ENCODE measurements at regions not wholly inside any gene's neighbourhood (a gene's known extent, or its start where the extent isn't known, plus 50 kb on each side); places are given as distances from the start of the nearest gene placed in this dataset.
"Not testable (repeated sequence)": the region's sequence is repeated elsewhere in the genome, so short reads cannot be mapped to it uniquely, and the experiment has no call there.

DNA sequence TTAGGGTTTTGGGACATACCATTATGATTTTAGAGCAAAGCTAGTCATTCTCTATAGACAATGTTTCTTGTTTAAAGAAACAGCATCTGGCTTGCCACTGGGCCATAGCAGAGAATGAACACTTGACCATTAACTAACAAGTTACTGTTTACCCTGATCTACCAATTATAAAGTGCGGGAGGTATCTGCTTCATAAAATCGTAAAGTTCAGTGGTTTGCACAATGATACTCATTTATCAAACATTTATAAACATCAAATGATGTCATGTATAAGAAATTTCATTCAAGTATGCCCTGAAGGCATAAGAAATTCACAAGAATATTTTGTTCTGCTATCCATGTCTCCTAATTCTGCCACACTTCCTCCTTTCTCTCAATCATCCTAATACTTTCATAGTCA, 139.2 kb downstream of the PCDH20 start:
- Histone ChIP-seq H3K4me3 (no peak overlapping the region), H3K9me3 (no peaks in the 10 kb centered on the region), H3K36me3 (no peaks in the 10 kb centered on the region), H3K4me1 (no peaks in the 10 kb centered on the region), H3K27me3 (no peaks in the 10 kb centered on the region), H3K27ac (no peak overlapping the region)
- 59% methylated on average over 2 of the region's 2 CpGs for WGBS (ENCODE audit: insufficient coverage, low coverage, low lambda C conversion rate, missing lambda C conversion rate)
- intact Hi-C loops (cut with DNase I): no loop called here
- TF ChIP-seq POLR2A (IDR thresholded peaks at IDR 0.05): no peak
- DNase-seq (no peak), ATAC-seq (no peak)

DNA sequence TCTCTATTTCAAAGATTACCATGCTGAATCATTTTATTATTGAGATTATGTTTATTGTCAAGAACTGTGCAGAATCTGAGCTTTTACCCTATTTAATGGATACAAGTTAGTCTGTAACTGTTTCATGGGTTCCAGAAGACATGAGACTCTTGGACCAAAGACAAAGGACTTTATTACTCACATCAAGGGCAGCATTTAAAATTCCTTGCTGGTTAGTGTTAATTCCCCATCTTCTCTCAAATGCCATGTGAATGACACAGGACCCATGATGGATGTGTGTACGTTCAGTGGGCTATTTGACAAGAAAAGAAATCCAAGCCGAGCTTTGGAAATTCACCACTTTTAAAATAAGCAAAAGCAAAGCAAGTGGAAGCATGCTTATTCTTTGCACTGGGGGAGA, 139.9 kb downstream of the PCDH20 start:
- ATAC-seq: no peak
- intact Hi-C loops (cut with DNase I): no loop called here
- 29% methylated on average over 2 of the region's 2 CpGs for WGBS (ENCODE audit: insufficient coverage, low coverage, low lambda C conversion rate, missing lambda C conversion rate)

DNA sequence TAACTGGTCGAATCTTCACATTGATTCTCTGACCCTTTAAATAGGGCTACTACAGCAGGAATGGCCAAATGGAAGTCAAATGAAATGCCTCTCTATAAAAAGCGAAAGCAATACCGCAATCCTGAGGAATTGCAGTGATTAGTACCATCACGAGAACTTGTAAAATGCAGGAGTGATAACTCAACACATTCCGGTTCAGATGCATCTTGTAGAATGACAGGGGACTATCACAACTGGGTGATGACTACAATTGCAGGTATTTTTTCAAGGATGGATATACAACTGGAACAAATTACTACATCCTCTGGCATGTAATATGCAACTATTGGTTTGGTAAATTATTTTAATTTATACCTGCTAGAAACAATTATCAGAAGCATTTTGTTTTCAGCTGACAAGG, 140.4 kb downstream of the PCDH20 start:
- ATAC-seq: no peak
- no peaks in the 10 kb centered on the region for H3K4me1 ChIP-seq
- intact Hi-C loops (cut with DNase I): no loop called here
- WGBS (ENCODE audit: insufficient coverage, low coverage, low lambda C conversion rate, missing lambda C conversion rate): 51% methylated on average over 5 of the region's 5 CpGs
- no peak overlapping the region for H3K27ac ChIP-seq
- no peaks in the 10 kb centered on the region for H3K27me3 ChIP-seq
- TF ChIP-seq, protein P1, sequence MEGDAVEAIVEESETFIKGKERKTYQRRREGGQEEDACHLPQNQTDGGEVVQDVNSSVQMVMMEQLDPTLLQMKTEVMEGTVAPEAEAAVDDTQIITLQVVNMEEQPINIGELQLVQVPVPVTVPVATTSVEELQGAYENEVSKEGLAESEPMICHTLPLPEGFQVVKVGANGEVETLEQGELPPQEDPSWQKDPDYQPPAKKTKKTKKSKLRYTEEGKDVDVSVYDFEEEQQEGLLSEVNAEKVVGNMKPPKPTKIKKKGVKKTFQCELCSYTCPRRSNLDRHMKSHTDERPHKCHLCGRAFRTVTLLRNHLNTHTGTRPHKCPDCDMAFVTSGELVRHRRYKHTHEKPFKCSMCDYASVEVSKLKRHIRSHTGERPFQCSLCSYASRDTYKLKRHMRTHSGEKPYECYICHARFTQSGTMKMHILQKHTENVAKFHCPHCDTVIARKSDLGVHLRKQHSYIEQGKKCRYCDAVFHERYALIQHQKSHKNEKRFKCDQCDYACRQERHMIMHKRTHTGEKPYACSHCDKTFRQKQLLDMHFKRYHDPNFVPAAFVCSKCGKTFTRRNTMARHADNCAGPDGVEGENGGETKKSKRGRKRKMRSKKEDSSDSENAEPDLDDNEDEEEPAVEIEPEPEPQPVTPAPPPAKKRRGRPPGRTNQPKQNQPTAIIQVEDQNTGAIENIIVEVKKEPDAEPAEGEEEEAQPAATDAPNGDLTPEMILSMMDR (IDR thresholded peaks at IDR 0.05): no peak
- no peak for TF ChIP-seq POLR2A (IDR thresholded peaks at IDR 0.05)
- DNase-seq: no peak
- H3K36me3 ChIP-seq: no peaks in the 10 kb centered on the region
- no peak overlapping the region for H3K4me3 ChIP-seq
- no peaks in the 10 kb centered on the region for H3K9me3 ChIP-seq

More for the DNA sequence above, 139.9 kb downstream of the PCDH20 start:
- H3K27me3 ChIP-seq: no peaks in the 10 kb centered on the region
- DNase-seq: no peak
- H3K4me3 ChIP-seq: no peak overlapping the region
- TF ChIP-seq, protein P1 (IDR thresholded peaks at IDR 0.05): no peak
- no peak for TF ChIP-seq POLR2A (IDR thresholded peaks at IDR 0.05)
- H3K36me3 ChIP-seq: no peaks in the 10 kb centered on the region
- no peaks in the 10 kb centered on the region for H3K4me1 ChIP-seq
- H3K27ac ChIP-seq: no peak overlapping the region
- H3K9me3 ChIP-seq: no peaks in the 10 kb centered on the region

DNA sequence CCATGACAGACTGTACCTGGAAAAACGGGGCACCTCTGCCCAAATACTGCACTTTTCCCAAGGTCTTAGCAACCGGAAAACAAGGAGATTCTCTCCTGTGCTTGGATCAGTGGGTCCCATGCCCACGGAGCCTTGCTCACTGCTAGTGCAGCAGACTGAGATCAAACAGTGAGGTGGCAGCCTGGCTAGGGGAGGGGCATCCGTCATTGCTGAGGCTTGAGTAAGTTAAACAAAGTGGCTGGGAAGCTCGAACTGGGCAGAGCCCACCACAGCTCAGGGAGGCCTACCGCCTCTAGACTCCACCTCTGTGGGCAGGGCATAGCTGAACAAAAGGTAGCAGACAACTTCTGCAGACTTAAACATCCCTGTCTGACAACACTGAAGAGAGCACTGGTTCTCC, 148.8 kb downstream of the PCDH20 start:
- H3K9me3 ChIP-seq; H3K4me3 ChIP-seq; H3K27ac ChIP-seq; H3K27me3 ChIP-seq; intact Hi-C loops (cut with DNase I); DNase-seq; ATAC-seq; H3K4me1 ChIP-seq; H3K36me3 ChIP-seq: not testable (repeated sequence)
- 48% methylated on average over 2 of the region's 6 CpGs for WGBS (ENCODE audit: insufficient coverage, low coverage, low lambda C conversion rate, missing lambda C conversion rate)

DNA sequence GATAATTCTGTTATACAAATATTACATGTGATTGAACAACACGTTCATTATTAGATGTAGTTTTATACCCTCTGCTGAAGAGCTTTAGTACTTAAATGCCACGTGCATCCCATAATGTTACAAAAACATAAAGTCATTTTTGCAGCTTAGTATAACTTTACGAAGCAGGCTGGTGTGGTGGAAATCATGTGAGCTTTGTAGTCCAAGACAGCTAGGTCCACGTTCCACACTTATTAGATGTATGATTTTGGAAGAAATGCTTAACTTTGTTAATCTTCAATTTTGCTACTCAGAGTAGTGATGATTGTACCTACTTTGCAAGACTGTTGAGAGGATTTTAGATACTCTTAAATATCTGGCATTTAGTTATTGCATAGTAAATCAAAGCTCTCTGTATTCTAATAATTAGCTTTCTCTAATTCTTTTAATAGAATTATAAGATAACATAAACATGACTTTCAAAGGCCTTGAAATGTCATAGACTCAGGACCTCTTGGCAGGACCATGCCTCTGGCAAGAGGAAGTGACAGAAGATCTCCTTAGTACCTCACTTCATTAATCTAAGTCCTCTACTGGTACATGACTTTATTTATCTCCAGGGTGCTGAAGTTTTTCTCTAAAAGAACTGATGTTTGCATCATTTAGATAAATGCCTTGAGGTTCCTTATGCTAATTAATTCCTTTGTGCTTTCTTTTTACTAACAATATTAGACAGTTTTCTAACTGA, 153.7 kb downstream of the PCDH20 start:
- intact Hi-C loops (cut with DNase I): no loop called here
- no peaks in the 10 kb centered on the region for H3K4me1 ChIP-seq
- H3K27ac ChIP-seq: no peak overlapping the region
- ATAC-seq: no peak
- no peak overlapping the region for H3K4me3 ChIP-seq
- WGBS (ENCODE audit: insufficient coverage, low coverage, low lambda C conversion rate, missing lambda C conversion rate): 43% methylated on average over 4 of the region's 4 CpGs
- TF ChIP-seq POLR2A (IDR thresholded peaks at IDR 0.05): no peak
- TF ChIP-seq, protein P1 (IDR thresholded peaks at IDR 0.05): no peak
- H3K9me3 ChIP-seq: no peaks in the 10 kb centered on the region
- no peak for DNase-seq
- H3K27me3 ChIP-seq: no peaks in the 10 kb centered on the region
- H3K36me3 ChIP-seq: no peaks in the 10 kb centered on the region

DNA sequence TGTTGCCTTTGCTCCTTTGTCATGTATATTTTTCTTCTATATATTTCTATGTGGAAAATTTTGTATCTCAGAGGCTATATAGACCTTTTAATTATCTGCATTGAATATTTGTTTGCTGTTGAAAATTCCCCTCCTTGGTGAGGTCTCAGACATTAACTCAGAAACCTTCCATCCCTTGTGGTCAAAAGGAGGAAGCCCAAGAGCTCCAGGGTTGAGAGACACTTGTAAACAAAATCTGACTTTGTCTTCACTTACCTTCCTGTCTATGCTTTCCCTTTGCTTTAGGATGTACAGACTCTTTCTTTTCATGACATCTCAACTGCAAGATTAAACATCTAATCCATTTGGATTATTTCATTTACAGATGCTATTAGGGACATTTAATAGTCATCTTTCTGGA, 157.5 kb downstream of the PCDH20 start:
- no peak for ATAC-seq
- DNase-seq: no peak
- H3K9me3 ChIP-seq: no peaks in the 10 kb centered on the region
- no peak overlapping the region for H3K4me3 ChIP-seq
- H3K27me3 ChIP-seq: no peaks in the 10 kb centered on the region
- no peak overlapping the region for H3K27ac ChIP-seq
- no peaks in the 10 kb centered on the region for H3K4me1 ChIP-seq
- intact Hi-C loops (cut with DNase I): no loop called here
- TF ChIP-seq POLR2A (IDR thresholded peaks at IDR 0.05): no peak
- TF ChIP-seq, protein P1 (IDR thresholded peaks at IDR 0.05): no peak
- no peaks in the 10 kb centered on the region for H3K36me3 ChIP-seq
